GM18873 (cell line): ENCODE measurements at regions not wholly inside any gene's neighbourhood (a gene's known extent, or its start where the extent isn't known, plus 50 kb on each side); places are given as distances from the start of the nearest gene placed in this dataset.

Source experiments
- ATAC-seq: cut with Tn5 transposase; IDR thresholded peaks from one replicate; pipeline ENCODE4 v1.9.1; 2021; ENCODE audit warnings: mild to moderate bottlenecking, moderate library complexity, moderate number of reproducible peaks; ENCODE audit not compliant: unreplicated experiment, low FRiP score

DNA sequence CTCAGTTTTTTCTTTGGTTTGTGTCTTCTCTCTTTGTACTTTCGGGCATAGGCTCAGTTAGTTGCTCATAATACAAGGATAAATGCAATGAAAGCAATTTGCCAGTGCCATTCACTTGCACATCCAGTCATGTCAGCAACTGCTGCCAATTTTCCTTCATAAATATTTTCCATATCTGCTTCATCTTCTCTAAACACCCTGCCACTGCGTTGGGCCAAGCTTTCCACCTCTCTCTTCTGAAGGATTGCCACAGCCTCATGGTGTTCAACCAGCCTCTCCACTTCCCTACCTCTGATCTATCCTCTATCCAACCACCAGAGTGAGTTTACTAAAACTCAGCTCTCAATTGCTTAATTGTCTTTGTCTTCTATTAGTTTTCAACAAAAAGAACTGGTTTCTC is 192.5 kb upstream of the ZNF462 start:
- ATAC-seq = no peak

DNA sequence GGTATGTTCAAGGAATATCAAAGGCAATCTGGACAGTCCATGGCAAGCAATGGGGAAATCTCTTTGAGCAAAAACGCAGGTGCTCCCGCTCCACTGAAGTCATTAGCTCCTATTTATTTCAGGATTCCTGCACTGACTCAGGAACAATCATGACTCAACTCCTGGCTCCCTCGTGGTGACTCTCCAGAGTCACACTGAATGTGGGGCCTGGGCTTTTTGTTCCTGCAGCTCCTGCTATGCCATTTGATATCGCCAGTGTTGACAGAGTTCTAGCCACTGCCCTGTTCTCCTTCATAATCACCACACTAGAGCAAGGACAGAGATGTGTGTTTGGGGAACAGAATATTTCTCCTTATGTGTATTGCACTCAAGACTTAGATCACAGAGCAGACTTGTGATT is 187.2 kb upstream of the ZNF462 start:
- no peak for ATAC-seq

DNA sequence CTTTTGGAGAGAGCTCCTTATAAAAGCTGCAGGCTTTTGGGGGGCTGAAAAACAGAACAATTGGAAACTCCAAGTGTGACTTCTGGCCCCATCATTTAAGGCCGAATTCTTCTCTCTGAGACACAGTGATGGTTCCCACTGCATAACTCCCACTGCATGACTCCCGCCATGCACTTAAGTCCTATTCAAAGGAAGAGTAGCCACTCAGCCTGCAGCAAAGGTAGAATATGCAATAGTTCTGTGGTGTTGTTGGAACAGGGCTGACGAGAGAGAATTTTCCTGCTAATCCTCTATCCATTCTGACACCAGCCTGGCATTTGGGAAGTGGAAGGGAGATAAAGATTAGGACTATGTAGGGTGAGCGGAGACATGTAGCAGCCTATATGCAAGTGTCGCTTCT is 185.6 kb upstream of the ZNF462 start:
- ATAC-seq = no peak

DNA sequence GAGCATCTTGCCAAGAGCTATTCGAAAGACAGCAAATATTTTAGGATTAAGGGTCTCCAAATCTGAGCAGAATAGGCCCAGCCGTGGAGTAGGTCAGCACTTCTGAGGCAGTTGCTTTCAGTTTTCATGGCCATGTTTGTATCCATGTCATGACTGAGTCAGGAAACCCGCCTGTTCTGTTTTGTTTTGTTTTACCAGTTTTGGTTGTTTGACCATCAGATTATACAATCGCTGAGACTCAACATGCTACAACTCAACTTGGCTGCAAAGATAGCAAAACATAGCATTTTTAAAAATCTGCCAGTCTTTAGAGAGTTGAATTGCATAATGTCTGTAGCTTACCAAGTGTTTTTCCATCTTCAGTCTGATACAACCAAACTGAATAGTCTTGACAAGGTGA is 185.1 kb upstream of the ZNF462 start:
- no peak for ATAC-seq

DNA sequence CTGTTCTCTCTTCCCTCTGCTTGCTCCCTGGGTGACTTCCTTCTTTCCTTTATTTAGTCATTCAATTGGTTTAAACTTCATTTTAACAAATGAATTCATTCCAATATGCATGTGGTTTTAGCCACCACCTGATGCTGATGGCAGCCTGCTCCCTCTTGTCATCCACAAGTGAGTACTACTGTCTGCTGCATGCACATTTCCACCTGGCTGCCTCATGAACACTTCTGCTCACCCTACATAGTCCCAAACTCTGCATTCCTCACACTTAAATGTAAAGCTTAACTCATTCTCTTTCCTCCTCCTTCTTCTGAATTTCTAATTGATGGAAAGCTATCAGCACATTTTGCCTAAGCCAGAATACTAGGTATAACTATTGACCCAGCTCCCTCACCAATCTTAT is 184.7 kb upstream of the ZNF462 start:
- no peak for ATAC-seq

DNA sequence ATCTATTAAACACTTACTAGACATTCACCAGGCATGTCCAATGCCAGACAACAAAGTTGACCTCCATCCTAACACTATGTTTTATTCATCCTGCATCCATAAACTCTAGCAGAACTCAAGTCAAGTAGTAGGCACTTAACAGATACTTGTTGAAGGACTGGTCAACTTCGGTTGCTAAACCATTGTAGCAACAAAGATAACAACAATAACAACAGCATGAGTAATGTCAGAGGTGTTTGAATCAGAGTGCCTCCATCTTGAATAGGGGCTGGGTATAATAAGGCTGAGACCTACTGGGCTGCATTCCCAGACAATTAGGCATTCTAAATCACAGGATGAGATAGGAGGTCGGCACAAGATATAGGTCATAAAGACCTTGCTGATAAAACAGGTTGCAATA is 180.5 kb upstream of the ZNF462 start:
- no peak for ATAC-seq

DNA sequence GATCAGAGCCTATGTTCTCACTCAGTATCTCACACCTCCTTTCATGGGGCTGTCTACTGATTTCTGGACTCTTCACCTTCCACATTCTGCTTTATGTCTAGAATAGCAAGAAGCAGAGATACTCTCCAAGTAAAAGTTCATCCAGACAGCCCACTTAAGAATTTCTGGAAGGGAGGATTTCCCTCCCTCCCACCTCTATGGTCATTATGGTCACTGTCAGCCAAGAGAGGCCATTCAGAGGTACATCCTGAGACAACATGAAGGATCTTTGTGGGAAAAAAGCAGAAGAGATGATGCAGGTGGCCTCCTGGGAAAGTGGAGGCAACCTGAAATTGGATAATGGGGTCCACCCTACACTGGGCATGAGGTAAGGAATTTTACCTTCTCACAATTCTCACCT is 179.5 kb upstream of the ZNF462 start:
- no peak for ATAC-seq

DNA sequence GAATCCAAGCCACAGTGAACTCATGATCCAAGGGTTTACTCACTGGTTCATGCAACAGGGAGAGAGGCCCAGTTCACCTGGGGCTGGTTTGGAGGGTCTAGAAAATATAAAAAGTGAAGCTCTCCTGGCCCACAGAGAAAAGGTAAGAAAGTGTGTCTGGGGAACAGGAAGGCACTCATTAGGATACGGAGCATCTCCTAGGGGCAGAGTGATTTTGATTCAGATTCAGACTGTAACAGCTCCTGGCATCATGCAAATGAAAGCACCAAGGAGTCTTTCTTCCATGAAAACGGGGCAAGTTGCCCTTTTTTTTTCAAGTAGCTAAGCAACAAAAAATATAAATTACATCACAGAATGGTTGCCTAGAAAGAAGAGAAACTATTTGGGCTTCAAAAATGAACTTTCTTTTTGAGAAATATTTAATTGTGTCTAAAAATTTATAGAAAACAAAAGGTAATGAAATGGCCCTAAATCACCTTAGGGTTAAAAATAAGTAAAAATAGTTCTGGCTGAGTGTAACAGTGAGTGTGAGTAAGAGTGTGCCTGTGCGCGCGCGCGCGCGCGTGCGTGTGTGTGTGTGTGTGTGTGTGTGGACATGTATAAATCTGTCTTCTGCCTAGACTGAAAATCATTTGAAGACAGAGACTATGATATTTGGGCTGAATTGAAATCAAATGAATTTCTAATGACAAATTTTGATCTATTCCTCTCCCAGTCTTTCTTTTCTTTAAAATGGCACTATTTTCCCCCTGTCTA is 177.8 kb upstream of the ZNF462 start:
- ATAC-seq = no peak

DNA sequence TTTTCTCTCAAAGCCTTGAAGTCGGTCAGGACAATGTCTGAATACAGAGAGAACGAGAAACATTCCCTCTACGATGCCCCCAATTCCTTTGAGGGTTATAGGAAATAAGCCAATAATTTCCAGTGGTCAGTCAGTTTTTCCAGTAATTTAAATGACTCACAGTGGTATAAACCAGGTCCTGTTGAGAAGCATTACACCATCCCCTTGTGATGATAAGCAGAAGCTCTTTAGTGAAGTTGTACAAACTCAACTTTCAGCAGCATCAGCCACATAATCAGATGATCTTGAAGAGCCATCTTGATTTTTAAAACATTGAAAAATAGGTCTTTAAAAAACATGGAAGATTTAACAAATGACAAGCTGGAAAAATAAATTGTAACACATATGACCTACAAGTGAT is 173.9 kb upstream of the ZNF462 start:
- no peak for ATAC-seq

DNA sequence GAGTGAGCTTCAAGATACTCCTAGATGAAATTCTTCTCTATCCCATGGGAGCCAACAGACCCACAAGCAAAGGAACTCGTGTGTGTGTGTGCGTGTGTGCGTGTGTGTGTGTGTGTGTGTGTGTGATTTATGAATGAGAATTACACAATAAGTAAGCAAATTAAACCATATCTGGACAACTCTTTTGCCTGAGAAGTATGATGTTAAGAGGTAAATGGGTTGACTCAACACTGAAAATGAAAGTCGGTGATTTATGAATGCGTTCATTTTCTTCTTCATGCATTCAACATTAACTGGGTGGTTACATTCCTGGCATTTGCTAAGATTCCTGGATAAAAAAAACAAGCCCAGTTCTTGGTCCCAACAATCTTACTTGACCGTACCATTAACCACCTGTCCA is 171.3 kb upstream of the ZNF462 start:
- no peak for ATAC-seq

DNA sequence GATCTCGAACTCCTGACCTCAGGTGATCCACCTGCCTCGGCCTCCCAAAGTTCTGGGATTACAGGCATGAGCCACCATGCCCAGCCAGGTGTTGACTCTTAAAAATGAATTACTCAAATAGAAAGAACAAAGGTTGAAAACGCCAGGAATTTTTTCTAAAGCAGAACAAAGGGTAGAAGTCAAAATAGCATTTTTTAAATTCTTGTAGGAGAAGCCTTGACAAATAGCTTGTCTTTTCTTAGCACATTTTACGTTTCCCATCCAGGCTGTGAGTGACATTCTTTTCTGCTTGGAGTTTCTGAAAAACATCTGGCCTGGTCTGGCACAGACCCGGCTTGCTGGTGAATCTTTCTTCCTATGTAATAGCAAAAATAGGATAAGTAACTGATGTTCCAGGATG is 169.4 kb upstream of the ZNF462 start:
- no peak for ATAC-seq

DNA sequence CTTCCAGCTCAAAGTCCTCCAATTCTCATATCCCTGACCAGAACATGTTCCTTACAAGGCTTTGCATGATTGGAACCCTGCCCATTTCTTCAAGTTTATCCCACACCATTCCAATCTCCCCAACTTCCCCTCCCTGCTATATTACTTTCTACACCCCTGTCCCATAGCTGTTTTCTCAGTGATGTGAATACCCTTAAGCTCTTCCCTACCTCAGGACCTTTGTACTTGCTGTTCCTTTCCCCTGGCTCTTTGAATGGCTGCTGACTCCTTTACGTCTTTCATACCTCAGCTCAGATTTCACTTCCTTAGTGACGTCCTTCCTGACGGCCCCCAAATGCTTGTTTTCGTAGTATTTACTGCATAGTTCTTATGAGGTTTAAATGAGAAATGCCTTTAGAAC is 166.2 kb upstream of the ZNF462 start:
- ATAC-seq = no peak

DNA sequence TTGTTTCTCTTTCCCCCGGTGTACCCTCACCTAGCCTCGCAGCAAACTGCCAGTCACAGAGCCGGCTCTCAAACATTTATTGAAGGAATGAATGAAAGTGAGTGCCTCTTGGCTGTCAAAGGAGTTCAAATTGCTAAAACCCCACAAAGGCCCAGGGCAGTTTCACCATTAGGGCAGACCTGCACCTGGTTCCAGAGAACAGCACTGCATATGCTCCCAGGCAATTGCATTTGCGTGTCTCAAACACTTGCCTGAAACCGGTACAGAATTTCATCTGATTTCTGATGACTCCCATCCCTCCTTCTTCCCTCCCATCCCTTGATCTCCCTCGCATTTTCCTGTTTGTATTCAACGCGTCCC is 165.6 kb upstream of the ZNF462 start:
- no peak for ATAC-seq

DNA sequence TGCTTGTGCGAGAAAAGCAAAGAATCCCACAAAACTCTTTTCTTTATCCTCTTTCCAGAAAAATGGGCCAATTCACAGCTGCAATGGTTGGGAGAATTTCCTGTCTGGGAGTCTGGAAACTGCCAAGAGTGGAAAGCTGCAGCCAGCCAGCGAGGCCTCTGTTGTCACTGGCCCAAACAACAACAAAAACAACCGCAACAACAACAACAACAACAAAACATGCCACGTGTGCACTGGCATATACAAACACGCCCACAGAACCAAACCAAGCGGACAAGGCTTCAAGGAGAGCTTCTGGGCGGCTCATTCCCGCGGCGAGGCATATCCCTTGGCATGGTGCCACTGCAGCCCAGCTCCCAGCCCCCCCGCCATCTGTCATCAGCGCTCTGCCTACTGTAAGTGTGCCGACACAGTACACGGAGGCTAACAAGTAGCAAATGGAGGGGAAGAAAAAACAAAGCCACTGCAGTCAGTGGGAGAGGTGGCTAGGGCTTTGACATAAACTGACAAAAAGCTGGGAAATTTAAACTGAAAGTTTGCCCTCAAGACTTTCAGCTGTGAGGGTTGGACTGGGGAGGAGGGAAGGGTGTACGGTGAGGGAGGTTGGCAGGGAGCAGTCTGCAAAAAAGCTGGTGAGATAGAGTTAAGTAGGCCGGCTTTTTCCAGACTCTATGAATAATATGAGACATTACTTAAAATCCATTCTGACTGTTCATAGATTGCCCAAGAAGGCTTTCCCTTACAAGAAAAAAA is 165.0 kb upstream of the ZNF462 start:
- no peak for ATAC-seq

DNA sequence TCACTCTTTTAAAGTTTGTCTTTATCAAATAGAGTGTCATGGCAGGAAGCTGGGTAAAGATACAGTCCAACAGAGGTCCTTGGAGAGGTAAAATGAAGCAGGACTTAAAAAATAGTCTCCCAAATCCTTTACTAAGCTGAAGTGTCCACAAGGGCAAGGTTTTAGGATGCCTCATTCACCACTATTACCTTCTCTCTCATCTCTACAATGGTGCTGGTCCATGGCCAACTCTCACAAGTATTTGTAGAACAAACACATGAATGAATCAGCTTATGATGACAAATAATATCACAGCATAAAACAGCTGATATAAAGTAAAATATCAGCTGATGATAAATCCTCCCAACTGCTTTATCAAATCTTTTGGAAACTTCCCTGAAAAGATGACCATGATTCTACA is 162.3 kb upstream of the ZNF462 start:
- no peak for ATAC-seq

DNA sequence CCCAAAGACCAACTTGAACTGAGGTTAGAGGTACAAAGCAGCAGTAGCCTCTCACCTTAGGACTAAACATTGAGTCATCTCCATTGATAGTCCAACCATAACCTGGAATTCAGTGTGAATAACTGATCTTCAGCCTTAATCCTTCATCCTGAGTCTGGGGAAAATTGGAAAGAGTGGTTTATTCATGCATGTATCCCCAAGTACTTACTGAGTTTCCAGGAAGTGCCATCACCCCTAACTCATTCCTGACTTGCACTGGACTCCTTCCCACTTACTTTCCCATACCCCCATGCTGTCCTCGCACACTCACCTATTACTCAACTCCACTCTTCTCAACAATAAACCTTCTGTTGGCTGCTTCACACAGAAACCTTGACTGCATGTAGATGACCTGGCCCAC is 161.4 kb upstream of the ZNF462 start:
- no peak for ATAC-seq

DNA sequence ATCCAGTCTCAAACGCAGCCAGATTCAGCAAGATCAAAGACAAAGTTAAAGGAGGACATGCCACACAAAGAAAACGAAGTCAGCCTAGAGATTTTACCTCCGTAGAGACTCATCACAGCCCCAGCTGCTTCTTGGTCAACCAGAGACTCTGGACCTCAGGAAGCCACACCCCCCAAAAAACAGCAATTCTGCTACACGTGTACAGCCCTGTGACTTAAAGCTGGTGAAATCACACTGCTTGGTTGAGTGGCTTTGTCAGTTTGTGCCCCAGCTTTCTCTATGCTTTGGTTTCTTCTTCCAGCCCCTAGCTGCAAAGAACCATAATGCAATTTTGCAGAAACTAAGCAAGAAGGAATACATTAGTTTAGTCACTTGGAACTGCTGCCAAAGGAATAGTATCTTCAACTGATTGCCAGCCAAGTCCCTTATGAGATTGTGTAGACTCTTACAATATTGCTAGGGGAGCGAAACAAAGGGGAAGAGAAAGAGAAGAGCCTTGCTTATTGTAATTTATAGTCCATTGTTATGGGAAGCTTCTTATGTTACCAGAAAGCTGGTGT is 158.8 kb upstream of the ZNF462 start:
- ATAC-seq = no peak

DNA sequence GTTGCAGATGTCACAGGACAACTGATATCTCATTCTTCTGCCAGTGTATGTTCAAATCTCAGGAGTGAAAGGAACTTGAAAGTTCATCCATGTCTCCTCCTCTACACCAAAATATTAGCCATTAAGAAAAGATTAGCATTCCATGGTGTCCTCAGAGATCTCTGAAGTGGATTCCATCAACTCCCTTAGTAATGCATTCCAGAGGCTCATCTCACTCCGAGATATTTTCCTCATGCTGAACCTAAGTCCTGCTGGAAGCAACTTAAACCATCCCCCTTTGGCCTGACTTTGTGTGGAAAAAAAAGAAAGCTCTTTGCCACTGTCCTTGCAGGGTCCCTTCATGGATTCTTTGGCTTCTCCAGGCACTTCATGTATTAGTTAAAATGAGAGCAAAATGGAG is 155.7 kb upstream of the ZNF462 start:
- no peak for ATAC-seq

DNA sequence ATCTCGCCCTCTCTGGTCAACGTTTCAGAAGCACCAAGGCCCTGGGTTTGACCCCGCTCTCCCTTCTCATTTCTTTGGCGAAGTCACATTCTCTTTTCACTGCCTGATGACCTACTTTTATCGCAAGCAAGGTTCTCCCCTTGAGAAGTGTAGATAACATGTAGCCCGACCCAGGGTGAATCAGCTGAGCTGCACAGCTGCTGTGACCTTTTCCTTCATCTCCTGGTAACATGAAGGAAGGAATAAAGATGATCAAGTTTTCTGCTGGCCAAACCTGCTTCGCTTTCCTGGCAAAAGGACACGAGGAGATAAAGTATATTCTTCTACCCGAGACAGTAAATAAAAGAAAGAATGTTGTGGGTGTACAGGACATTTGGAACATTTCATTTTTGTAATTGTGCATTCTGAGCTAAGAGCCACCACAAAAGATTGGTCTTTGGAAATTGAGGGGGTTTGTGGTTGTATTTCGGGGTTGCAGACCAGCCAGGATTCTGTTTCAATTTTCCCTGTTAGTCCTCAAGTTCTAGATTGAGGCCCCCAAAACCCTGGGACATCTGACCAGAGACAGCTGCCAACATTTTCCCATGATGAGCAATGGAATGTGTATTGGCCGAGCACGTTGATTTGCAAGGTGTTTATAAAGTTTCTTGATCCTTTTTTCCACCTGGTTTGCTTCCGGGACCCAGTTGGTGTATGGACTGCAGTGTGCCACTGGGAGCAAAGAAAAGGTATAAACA is 155.1 kb upstream of the ZNF462 start:
- ATAC-seq = no peak

DNA sequence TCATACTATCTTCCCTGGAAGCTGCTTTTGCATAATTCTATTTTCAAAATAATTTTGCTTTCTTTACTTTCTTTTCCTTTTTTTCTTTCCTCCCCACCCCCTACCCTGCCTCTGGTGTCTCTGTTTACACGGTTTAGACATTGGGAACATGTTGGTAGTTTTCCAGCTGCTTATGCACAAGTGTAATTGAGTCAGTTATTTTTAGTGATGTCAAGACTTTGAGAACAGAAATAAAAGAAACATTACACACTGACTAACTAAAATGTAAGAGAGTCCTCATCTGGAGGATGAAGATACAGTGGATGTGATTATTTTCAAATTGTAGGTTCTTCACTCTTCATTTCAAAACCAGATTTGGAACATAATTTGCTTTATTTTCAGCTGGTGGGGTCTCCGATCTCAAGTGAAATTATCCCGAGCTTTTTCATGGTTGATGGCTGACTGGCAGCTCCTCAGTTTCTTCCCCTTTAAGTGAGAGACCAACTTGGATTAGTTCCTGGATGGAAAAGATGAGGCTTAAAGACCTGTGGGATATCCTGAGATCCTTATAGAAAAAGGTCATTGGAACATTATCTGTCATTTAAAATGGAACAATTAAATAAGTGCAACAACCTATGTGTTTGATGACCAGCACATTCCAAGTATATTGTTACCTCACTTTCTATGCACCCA is 154.4 kb upstream of the ZNF462 start:
- no peak for ATAC-seq

DNA sequence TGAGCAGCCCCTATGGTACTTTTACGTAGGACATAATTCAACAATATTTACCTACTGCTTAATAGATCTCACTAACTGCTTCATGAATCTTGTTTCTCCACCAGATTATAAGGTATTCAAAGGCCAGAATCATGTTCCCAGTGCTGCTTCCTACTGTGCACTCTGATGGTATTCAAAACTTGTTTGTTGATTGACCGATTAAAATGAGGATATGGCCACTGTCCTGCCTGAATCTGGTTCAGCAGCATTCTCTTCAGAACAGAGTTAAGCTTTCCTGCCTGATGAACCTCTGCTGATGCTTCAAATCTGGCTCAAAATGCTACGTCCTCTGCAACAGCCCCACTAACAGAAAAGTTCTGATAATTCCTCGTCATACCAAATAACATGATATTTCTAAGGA is 150.7 kb upstream of the ZNF462 start:
- ATAC-seq = no peak
